A673 (cell line): ENCODE measurements at regions not wholly inside any gene's neighbourhood (a gene's known extent, or its start where the extent isn't known, plus 50 kb on each side); places are given as distances from the start of the nearest gene placed in this dataset.

Source experiments
- BruUV-seq: library from RNA; stranded (reverse); fragments of 400-500 nt; replicated peaks from 2 replicates; lab custom pipeline; 2021; lab: Mats Ljungman, UMichigan
- CTCF ChIA-PET: fragments of 300-600 bp; sonication (Branson Sonifier 250); formaldehyde crosslinking; loops from one replicate; lab custom pipeline; 2022; ENCODE audit warnings: antibody characterized with exemption; lab: Charles Lee
- POLR2A ChIA-PET: fragments of 300-600 bp; sonication (Branson Sonifier 250); formaldehyde crosslinking; loops from one replicate; lab custom pipeline; 2022; ENCODE audit warnings: antibody characterized with exemption; ENCODE audit not compliant: low non-redundant PET; lab: Charles Lee
- DNase-seq: peaks from one replicate; pipeline ENCODE4 v3.0.0-alpha.2; 2015; ENCODE audit warnings: low spot score
- H3K27ac ChIP-seq: fragments of 200-600 bp; sonication (generic); 2 replicates; pipeline ENCODE4 v1.5.1; 2016; ENCODE audit warnings: mixed run types, low read depth, mild to moderate bottlenecking, mixed read lengths, antibody characterized with exemption, low read length; ENCODE audit not compliant: poor library complexity, severe bottlenecking
- H3K27me3 ChIP-seq: fragments of 200-600 bp; sonication (generic); replicated peaks from 2 replicates; pipeline ENCODE4 v1.6.1; 2017; ENCODE audit warnings: mixed run types, low read depth, mild to moderate bottlenecking, mixed read lengths, antibody characterized with exemption, low read length; ENCODE audit not compliant: insufficient read depth, poor library complexity
- H3K36me3 ChIP-seq: fragments of 200-600 bp; sonication (generic); 2 replicates; pipeline ENCODE4 v1.6.1; 2016; ENCODE audit warnings: mixed run types, mild to moderate bottlenecking, mixed read lengths, antibody characterized with exemption, low read length; ENCODE audit not compliant: insufficient read depth, poor library complexity, severe bottlenecking
- H3K4me1 ChIP-seq: fragments of 200-600 bp; sonication (generic); 2 replicates; pipeline ENCODE4 v1.6.1; 2017; ENCODE audit warnings: mixed run types, mild to moderate bottlenecking, mixed read lengths, antibody characterized with exemption, low read length; ENCODE audit not compliant: insufficient read depth, poor library complexity, severe bottlenecking
- H3K4me3 ChIP-seq: fragments of 200-600 bp; sonication (generic); 2 replicates; pipeline ENCODE4 v1.5.1; 2016; ENCODE audit warnings: low read depth, mixed run types, mild to moderate bottlenecking, mixed read lengths, low read length; ENCODE audit not compliant: poor library complexity, severe bottlenecking
- H3K9me3 ChIP-seq: fragments of 200-600 bp; sonication (generic); 2 replicates; pipeline ENCODE4 v1.6.1; 2016; ENCODE audit warnings: mixed run types, low read depth, mild to moderate bottlenecking, mixed read lengths, antibody characterized with exemption, low read length; ENCODE audit not compliant: poor library complexity, severe bottlenecking
- EZH2 ChIP-seq: fragments of 200-600 bp; sonication (generic); IDR thresholded peaks from 2 replicates; pipeline ENCODE4 v1.6.1; 2017; ENCODE audit warnings: borderline replicate concordance, low read depth, mild to moderate bottlenecking, mixed read lengths, antibody characterized with exemption, low read length; ENCODE audit not compliant: poor library complexity, severe bottlenecking
- intact Hi-C: fragments of 100-400 bp; cut with micrococcal nuclease; formaldehyde crosslinking; loops from one replicate; pipeline ENCODE4 v1.10.0; 2022; ENCODE audit not compliant: unreplicated experiment
- TF ChIP-seq, protein P1 (sequence below): fragments of 300-800, 200-600 bp; sonication (generic); conservative IDR thresholded peaks from 2 replicates; pipeline ENCODE4 v1.5.1; 2017; ENCODE audit warnings: low read depth, mild to moderate bottlenecking, antibody characterized with exemption, low read length, moderate library complexity, mixed read lengths

DNA sequence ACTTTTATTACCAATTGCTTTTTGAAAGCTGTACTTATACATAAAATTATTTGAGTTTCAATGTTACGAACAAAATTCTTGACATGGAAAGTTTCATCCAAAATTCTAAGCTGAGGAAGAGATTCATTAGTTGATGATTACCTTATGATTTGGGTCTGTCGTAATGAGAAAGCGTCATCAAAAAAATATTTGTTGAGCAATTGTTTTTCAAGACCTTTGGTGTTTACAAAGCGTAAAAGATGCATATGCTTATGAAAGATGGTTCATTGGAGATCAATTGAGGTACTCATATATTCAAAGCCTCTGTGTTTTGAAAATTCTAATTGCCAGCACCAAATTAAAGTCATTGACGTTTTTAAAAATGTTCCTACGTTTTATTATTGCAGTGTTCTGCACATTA lies 110.5 kb upstream of the DOK5 start:
- Histone ChIP-seq H3K36me3 (no peaks in the 10 kb centered on the region), H3K27ac (no peak overlapping the region), H3K9me3 (no peaks in the 10 kb centered on the region), H3K4me3 (no peak overlapping the region), H3K4me1 (no peaks in the 10 kb centered on the region), H3K27me3 (peaks cover 8% of the 10 kb centered on the region)
- intact Hi-C loops = no loop called here
- POLR2A ChIA-PET = no interaction called here
- no peak for TF ChIP-seq EZH2
- TF ChIP-seq, protein P1, sequence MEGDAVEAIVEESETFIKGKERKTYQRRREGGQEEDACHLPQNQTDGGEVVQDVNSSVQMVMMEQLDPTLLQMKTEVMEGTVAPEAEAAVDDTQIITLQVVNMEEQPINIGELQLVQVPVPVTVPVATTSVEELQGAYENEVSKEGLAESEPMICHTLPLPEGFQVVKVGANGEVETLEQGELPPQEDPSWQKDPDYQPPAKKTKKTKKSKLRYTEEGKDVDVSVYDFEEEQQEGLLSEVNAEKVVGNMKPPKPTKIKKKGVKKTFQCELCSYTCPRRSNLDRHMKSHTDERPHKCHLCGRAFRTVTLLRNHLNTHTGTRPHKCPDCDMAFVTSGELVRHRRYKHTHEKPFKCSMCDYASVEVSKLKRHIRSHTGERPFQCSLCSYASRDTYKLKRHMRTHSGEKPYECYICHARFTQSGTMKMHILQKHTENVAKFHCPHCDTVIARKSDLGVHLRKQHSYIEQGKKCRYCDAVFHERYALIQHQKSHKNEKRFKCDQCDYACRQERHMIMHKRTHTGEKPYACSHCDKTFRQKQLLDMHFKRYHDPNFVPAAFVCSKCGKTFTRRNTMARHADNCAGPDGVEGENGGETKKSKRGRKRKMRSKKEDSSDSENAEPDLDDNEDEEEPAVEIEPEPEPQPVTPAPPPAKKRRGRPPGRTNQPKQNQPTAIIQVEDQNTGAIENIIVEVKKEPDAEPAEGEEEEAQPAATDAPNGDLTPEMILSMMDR = no peak
- BruUV-seq = no TSS peak
- DNase-seq = no peak
- CTCF ChIA-PET = no interaction called here

- TF ChIP-seq EZH2 = no peak
- TF ChIP-seq, protein P1 = no peak
- Histone ChIP-seq H3K9me3 (no peaks in the 10 kb centered on the region), H3K4me1 (no peaks in the 10 kb centered on the region), H3K4me3 (no peak overlapping the region), H3K36me3 (no peaks in the 10 kb centered on the region), H3K27me3 (peaks cover 8% of the 10 kb centered on the region), H3K27ac (no peak overlapping the region)
- CTCF ChIA-PET = no interaction called here
- intact Hi-C loops = no loop called here
- POLR2A ChIA-PET = no interaction called here
- no TSS peak for BruUV-seq
- no peak for DNase-seq
Measured at GRCh38 chr20:54366669-54367344, 108.6 kb upstream of the DOK5 start.

DNA sequence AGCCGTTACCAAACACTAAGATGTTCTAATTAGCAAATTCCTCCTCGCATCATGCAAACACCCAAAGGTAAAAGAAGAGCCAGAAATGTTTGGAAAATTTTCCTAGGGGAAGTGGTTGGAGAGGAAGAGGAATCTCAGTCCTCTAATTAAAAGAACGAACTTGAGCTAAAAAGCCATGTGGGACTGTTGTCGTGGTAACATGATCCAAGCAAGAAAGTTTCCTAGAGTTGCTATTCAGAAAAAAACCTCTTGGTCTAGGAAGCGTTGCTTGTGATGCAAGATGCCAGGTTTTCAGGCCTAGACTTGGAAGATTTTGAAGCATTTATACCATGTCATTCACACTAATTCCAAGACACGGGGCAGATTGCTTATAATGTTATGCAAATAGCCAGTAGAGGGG lies 106.8 kb upstream of the DOK5 start:
- no peaks in the 10 kb centered on the region for H3K9me3 ChIP-seq
- no peak overlapping the region for H3K4me3 ChIP-seq
- BruUV-seq = no TSS peak
- ChIA-PET POLR2A (no interaction called here), CTCF (no interaction called here)
- H3K27ac ChIP-seq = no peak overlapping the region
- DNase-seq = no peak
- no peaks in the 10 kb centered on the region for H3K36me3 ChIP-seq
- intact Hi-C loops = no loop called here
- no peak for TF ChIP-seq EZH2
- TF ChIP-seq, protein P1 = no peak
- no peaks in the 10 kb centered on the region for H3K4me1 ChIP-seq
- H3K27me3 ChIP-seq = peaks cover 8% of the 10 kb centered on the region
